ENCODE measurements at regions not wholly inside any gene's neighbourhood (a gene's known extent, or its start where the extent isn't known, plus 50 kb on each side); places are given as distances from the start of the nearest gene placed in this dataset.

DNA sequence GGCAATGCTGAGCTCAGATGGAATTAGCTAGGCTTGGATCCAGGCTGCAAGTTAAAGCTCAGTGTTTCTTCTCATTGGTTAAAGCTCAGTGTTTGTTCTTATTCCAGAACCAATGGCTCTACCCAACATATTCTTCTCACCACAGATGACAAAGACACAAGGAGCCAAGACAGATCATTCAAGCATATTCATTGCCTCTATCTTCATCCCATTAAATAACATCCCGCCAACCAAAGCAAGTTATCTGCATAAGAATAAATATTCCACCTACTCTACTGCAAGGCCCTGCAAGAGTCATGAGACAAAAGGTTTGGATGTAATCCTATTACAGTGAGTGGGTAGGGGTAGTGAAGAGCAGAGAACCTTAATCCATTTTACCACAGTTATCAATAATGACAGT, 766.5 kb downstream of the C4orf33 start:
- no peak for DNase-seq

DNA sequence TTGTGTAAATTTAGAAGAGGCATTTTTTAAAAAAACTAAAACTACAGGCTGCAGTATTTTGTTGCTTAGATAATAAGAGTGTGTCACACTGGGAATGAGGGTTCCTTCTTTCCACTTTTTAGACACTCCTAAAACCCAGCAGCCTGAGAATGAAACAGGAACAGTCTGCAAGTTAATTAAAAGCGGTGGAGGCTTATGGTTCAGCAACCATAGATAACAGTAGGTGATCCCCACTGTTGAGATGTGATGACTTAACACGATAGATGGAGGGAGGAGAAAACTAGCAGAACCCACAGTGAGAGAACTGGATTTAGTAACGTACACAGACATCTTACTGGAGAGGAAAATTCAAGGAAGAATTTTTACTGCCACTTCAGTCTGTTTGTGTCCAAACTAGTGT, 767.3 kb downstream of the C4orf33 start:
- no peak for DNase-seq

- DNase-seq = no peak
Observed at GRCh38 chr4:129883996-129884395, 788.0 kb downstream of the C4orf33 start.

- no peak for DNase-seq
Observed at GRCh38 chr4:129897111-129897510, 801.2 kb downstream of the C4orf33 start.

DNA sequence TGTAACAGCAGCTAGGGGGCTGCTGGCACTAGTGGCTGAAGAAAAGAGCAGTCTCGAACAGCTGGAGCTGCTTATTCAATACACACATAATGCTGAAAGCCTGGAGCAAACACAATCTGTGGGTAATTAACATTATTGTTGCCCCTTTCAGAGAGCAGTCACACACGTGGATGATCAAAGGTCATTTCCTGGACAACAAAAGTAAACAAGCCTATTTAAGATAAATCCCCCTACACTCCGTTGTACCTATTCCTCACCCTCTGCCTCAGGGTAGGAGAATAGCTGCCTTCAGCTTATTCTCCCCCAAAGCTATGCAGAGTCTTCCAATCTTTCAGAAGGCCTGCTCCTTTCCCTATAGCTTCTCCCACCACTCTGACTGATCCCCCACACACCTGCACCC, 803.9 kb downstream of the C4orf33 start:
- no peak for DNase-seq

- no peak for DNase-seq
Observed at GRCh38 chr4:129900430-129900953, 804.5 kb downstream of the C4orf33 start.

- DNase-seq = no peak
Observed at GRCh38 chr4:129901205-129901604, 805.3 kb downstream of the C4orf33 start.

- DNase-seq = no peak
Observed at GRCh38 chr4:129903861-129904260, 807.9 kb downstream of the C4orf33 start.

DNA sequence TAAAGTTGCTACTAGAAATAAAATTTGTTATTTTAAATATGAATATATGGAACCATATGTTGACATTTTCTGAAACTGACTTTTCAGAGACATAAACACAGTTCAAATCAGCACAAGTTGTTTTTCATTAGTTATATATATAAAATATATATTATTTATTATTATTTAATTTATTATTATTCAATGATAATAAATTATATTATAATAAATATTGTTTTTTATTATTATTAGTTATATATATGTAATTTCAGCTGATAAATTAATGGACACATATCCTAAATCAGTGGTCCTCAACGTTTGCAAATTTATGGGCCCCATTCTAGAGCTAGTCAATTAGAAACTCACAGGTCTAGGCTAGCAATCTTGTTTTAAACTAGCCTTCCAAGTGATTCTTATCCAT, 809.3 kb downstream of the C4orf33 start:
- no peak for DNase-seq

DNA sequence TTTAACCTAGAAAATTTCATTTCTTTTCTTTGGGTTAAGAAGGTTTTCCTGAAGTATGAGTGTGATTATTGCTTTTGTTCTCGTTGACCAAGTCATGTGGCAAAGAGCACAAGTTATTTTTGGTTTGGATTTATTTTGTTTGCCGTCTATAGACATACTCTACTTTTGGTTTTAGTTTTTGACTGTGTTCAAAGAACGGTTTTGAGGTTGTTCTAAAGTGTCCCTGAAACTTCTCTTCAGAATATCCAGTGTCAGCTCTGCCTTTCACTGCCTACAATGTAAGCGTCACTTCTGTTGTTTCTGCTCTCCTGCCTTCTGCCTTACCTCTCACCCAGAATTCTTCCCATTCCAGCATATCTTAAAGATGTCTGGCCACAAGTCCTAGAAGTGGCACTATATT, 812.2 kb downstream of the C4orf33 start:
- no peak for DNase-seq

DNA sequence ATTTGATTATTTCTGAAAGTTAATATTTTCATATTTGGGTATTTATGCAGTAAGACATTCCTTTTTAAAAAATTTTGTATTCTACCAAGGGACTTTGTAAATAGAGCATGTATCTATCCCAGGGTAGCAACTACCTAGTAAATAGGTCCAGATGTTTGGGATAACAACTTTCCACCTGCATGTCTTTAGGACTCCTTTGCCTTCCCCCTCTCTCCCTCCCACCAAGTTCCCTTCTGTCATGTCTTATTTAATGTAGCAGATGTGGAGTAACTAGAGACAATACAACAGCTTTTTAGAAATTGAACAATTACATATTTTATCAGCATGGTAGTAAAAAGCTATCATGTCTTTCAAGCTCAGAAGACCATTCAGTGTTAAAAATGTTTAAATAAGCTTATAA, 821.0 kb downstream of the C4orf33 start:
- no peak for DNase-seq

- no peak for DNase-seq
Observed at GRCh38 chr4:129917651-129918050, 821.7 kb downstream of the C4orf33 start.

DNA sequence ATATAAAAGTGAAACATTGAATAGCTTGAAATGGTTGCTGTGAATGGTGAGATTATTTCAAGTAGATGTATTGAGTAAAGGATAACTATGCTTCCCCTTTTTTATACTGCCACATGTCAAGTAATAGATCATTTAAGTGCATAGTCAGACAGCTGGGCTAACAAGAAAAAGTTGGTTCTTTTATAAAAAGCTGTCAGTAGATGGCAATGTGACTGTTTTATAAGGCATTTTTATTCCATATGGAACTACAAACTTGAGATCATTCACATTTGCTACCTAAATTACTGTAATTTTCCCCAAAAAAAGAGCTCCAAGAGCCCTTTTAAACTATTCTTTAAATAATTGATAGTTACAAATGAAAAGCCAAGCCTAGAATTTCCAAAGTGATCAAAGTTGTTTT, 831.0 kb downstream of the C4orf33 start:
- DNase-seq = no peak

- peak in 1 of 56 donors; percentile 0 for DNase-seq
Observed at GRCh38 chr4:129929052-129929451, 833.1 kb downstream of the C4orf33 start.

- DNase-seq = no peak
Observed at GRCh38 chr4:129929984-129930383, 834.0 kb downstream of the C4orf33 start.

DNA sequence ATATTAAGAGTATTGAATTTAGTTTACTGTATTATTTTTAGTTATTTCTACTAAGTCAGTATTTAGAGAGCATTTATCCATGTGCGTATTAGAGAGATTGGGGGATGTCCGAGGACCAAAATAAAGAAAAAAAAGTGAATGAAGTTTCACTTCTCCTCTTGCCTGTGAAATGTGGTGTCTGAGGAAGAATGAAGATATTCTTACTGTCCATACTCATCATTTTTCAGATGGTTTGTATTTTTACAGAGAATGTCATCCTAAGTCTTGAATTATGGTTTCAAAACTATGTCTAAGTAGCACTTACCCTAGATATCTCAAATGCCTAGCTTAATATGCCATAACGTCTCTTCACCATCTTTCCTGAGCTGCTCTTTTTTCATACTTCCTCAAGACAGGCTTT, 854.3 kb downstream of the C4orf33 start:
- DNase-seq = no peak

GRCh38 chr4:129966175-129966574, 870.2 kb downstream of the C4orf33 start:
- no peak for DNase-seq

DNA sequence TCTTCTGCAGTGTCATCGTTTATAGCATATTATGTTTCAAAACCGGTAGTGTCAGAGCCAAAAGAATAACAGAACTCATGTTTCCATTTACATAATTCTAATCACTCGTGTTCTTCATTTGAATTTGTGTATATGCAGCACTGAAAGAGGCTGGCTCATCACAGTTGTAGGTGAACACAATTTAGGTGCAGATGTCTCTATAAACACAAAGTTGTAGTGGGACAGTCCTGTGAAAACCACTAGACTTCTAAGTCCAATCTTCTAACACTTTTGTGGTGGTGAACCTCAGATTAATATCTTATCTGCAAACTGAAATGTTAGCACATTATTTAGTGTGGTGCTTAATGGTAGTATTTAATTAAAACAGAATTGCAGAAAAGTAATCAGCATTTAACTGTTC, 872.4 kb downstream of the C4orf33 start:
- DNase-seq = no peak

- DNase-seq = no peak
Observed at GRCh38 chr4:129968778-129969177, 872.8 kb downstream of the C4orf33 start.

- DNase-seq = no peak
Observed at GRCh38 chr4:129970801-129971200, 874.8 kb downstream of the C4orf33 start.

DNA sequence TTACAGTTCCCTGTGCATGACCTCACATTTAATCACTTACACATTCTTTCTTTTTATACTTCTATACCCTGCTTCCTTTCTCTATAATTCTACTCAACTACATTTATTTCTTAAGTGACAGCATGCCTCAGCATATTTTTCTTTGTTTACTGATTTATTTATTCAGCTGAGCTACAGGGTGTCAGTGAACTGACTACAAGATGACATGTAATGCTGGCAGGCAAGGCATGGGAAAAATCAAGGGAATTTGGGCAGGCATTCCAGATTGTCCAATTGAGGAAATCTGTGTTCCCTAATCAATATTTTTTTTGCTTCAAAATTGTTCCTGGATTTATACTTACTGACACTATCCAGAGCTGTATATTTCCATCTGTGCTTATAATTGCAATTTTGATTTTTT, 875.5 kb downstream of the C4orf33 start:
- DNase-seq = no peak

DNA sequence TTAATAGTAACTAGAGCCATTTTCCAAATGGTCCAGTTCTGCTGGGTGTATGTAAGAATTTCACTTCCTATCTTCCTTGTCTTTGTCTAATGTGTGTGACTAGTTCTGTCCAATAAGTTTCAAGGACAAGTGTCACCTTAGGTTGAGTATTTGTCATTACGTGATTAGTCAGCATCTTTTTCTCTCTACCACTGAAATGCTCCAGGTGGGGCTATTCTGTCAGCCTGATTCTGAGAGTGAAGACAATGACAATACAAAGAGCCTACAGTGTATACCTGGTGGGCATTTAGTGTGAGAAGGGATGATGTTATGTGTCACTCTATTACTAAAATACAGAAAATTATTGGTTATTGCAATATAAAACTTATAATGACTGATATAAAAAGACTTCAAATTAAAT, 876.3 kb downstream of the C4orf33 start:
- DNase-seq = no peak

- no peak for DNase-seq
Observed at GRCh38 chr4:129974730-129975129, 878.8 kb downstream of the C4orf33 start.

DNA sequence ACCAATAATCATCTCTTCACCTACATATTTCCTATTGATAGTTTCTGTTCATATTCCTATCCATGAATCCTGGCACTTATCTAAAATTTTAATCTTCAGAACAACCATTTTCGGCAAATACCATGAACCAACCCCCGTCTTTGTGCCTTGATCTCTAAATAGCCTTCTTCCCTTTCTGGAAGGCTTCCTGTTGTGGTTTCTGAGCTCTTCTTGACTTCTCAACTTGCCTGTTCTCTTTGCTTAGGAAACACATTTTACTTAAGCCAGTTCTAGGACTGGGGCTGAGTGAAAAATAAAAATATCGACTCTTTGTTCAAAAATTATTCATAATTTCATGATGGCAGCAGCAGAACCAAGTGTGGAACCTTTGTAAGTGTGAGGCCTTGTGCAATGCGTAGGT, 882.4 kb downstream of the C4orf33 start:
- DNase-seq = no peak

Measured in amygdala (tissue), 56 donors.